ENCODE measurements at regions not wholly inside any gene's neighbourhood (a gene's known extent, or its start where the extent isn't known, plus 50 kb on each side); places are given as distances from the start of the nearest gene placed in this dataset.
A peak's percentile ranks its signal among the peaks of the same experiment; 100 is the strongest.
"Not testable (repeated sequence)": the region's sequence is repeated elsewhere in the genome, so short reads cannot be mapped to it uniquely, and the experiment has no call there.

DNA sequence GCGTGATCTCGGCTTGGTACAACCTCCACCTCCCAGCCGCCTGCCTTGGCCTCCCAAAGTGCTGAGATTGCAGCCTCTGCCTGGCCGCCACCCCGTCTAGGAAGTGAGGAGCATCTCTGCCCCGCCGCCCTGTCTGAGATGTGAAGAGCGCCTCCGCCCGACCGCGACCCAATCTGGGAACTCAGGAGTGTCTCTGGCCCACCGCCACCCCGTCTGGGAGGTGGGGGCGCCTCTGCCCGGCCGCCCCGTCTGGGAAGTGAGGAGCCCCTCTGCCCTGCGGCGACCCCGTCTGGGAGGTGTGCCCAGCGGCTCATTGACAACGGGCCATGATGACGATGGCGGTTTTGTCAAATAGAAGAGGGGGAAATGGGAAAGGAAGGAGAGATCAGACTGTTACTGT lies 591.2 kb downstream of the KCTD12 start:
- intact Hi-C loops (cut with DNase I); ATAC-seq; DNase-seq: not testable (repeated sequence)

GRCh38 chr13:76293751-76294150 lies 592.5 kb downstream of the KCTD12 start:
- intact Hi-C loops (cut with DNase I) = no loop called here
- ATAC-seq (peak; percentile 44 to 78), DNase-seq (no peak)

- no peak for DNase-seq
- intact Hi-C loops (cut with DNase I) = no loop called here
- peak in 1 of 2 donors; percentile 91 for ATAC-seq
Observed at GRCh38 chr13:76293346-76293745, 592.9 kb downstream of the KCTD12 start.

DNA sequence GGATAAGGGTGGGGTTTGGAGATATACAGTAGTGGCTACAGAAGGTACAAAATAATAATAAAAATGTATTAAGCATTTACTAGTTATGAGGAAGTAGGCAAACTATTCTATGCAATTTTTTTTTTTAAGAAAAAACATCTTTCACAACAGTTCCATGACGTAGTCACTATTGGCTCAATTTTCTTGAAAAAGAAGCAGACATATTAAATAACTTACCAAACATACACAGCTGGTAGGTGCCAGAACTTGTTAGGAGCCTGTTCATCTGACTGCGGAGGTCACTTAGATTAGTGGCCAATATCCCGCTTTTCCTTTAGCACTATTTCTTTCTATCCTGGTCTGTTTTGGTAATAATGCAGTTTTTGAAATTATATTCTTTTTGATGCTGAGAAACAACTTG lies 593.5 kb downstream of the KCTD12 start:
- intact Hi-C loops (cut with DNase I) = no loop called here
- ATAC-seq = peak in 1 of 2 donors; percentile 52
- no peak for DNase-seq

DNA sequence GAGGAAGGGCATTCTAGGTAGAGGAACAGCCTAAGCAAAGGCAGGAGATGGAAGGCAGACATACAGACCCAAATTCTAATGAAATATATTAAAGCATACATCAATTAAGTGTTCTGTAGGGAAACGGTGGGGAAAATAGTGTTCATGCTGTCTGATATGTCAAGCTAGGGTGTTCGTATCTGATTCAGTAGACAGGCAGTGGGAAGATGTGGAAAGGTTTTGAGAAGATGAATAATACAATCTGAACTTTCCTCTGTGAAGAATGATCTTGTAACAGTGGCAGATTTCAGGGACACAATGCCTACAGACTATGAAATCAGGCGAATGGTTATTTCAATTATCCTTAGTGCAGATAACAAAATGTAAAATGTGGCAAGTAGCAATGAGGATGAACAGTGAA lies 594.2 kb downstream of the KCTD12 start:
- no peak for DNase-seq
- no peak for ATAC-seq
- intact Hi-C loops (cut with DNase I) = no loop called here

- intact Hi-C loops (cut with DNase I) = no loop called here
- ATAC-seq (no peak), DNase-seq (no peak)
Observed at GRCh38 chr13:76289558-76289957, 596.6 kb downstream of the KCTD12 start.

DNA sequence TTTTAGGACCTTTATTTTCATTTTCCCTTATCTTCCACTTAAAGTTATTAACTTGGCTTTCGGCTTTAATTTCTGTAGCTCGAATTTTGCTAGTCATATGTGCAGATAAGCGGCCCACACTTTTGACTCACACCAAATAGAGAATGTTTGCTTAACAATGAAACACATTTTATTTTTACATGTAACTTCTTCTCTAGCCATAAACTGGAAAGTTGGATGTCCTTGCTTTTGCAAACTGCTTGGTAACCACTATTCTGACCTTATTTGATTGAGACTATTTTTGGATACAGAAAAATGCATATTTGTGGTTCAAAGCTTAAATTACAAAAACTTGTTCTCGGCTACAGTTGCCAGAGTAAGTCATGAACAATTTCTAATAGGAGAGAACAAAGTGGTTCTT lies 600.0 kb downstream of the KCTD12 start:
- no peak for DNase-seq
- intact Hi-C loops (cut with DNase I) = no loop called here
- ATAC-seq = peak; percentile 12 to 71

- intact Hi-C loops (cut with DNase I) = no loop called here
- DNase-seq (no peak), ATAC-seq (no peak)
Observed at GRCh38 chr13:76285463-76285862, 600.7 kb downstream of the KCTD12 start.

GRCh38 chr13:76279766-76280165 lies 606.4 kb downstream of the KCTD12 start:
- intact Hi-C loops (cut with DNase I); DNase-seq; ATAC-seq: not testable (repeated sequence)

- intact Hi-C loops (cut with DNase I) = no loop called here
- no peak for DNase-seq
- ATAC-seq = no peak
Observed at GRCh38 chr13:76271728-76272232, 614.4 kb downstream of the KCTD12 start.

GRCh38 chr13:76268307-76268706 lies 617.9 kb downstream of the KCTD12 start:
- ATAC-seq; DNase-seq; intact Hi-C loops (cut with DNase I): not testable (repeated sequence)

DNA sequence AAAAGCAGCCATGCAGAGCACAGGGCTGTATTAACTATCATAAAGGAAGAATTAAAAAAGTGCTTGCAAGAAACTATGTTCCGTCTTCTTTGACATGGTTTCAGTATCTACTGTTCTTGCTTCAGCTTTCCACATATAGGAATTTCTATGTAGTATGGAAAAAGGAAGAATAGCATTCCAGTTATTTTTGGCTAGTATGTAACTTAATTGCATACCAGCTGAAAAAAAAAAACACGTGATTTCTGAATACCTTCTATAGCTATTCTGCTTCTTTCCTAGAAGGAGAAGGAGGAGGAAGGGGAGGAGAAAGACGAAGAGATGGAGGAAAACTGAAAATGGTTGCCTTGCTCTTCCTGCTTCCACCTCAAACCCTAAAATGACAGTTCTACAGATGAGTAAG lies 619.0 kb downstream of the KCTD12 start:
- DNase-seq (no peak), ATAC-seq (no peak)
- intact Hi-C loops (cut with DNase I) = no loop called here

GRCh38 chr13:76266561-76266960 lies 619.6 kb downstream of the KCTD12 start:
- intact Hi-C loops (cut with DNase I) = no loop called here
- ATAC-seq (no peak), DNase-seq (no peak)

DNA sequence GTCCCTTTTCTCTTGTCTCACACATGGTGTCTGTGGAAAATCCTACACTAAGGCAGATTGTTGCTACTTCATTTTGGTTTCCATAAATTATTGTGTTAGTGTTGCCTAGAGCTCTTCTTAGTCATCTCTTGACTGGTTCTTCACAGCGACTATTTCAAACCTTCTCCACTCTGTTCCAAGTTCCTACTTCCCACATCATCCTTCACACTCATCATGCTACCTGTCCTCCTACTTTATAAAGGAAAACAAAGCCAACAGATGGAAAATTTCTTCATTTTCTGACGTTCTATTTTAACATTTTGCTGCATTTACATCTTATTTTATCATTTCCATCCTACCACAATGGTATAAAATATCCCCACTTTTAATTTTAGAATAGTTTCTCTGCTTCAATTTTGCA lies 614.1 kb downstream of the LMO7 start:
- DNase-seq = no peak
- intact Hi-C loops (cut with DNase I) = no loop called here
- no peak for ATAC-seq

DNA sequence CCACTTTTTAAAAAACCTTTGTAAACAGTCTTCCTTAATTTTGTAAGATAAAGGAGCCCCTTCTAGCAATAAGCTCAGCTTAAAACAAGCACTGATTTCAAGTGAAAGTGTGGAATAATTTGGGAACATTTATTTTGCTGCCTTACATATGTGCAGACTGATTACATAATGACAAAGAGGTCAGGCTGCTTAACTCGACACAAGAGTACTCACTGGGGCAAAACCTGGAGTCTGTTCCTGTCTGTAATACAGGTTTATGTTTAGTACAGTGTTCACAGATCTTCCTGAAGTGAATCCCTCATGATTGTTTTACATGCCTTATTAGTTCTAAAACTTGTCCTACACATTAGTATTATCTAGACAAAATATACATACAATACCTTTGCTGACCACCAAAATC lies 609.8 kb downstream of the LMO7 start:
- intact Hi-C loops (cut with DNase I) = no loop called here
- DNase-seq (no peak), ATAC-seq (no peak)

- DNase-seq = no peak
- intact Hi-C loops (cut with DNase I) = no loop called here
Observed at GRCh38 chr13:76245211-76245610, 609.1 kb downstream of the LMO7 start.

GRCh38 chr13:76243120-76243519 lies 607.0 kb downstream of the LMO7 start:
- intact Hi-C loops (cut with DNase I) = not testable (repeated sequence)

More at GRCh38 chr13:76245211-76245610, 609.1 kb downstream of the LMO7 start:
- ATAC-seq = no peak

DNA sequence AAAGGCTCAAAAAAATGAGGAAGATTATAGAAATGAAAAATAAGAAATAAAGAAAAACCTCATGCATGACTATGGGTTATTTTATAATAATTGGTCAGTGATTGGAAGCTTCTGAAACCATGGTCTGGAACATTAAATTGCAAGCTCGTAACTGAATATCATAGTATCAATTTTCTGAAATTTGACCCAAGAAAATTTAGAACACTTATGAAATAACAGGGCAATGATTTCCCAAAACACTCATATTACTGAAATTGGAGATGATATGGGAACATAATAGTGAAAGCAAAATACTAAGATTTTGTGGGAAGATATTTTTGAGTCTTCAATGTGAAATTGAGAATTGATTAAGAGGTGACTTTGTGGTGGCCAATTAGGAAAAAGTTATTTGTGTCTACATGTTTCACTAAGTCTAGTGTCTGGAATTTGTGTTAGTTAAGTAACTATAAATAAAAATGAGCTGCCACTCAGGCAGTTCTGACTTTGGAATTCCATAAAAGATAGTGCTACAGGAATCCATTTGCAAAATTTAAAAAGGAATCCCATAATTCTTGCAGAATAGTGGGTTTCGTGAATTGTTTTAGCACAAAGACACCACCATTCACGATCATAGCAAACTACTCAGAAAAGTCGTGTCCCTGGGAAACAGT lies 603.0 kb downstream of the LMO7 start:
- ATAC-seq (peak in 1 of 2 donors; percentile 24), DNase-seq (no peak)
- intact Hi-C loops (cut with DNase I) = no loop called here

More at GRCh38 chr13:76243120-76243519, 607.0 kb downstream of the LMO7 start:
- not testable (repeated sequence) for DNase-seq, ATAC-seq

- intact Hi-C loops (cut with DNase I) = no loop called here
- no peak for ATAC-seq
- no peak for DNase-seq
Observed at GRCh38 chr13:76231522-76232167, 595.5 kb downstream of the LMO7 start.

DNA sequence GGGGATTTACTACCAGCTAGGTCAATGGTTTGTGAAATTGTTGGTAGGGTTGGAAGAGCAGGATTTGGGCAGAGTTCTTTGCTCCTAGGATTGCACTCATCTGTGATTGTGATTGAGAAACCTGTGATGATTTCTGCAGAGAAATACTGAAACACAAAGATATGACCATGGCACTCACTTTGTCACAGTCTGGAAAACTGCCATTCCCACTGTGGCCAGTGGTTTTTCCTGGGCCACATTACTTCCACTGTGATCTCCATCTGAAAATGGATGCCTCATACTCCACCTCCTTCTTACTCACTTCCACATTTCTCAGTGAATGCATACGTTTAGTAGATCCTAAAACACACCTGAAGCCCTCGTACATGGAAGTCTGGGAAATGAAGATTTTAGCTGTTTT lies 593.2 kb downstream of the LMO7 start:
- intact Hi-C loops (cut with DNase I) = no loop called here
- ATAC-seq (no peak), DNase-seq (no peak)

- ATAC-seq (no peak), DNase-seq (no peak)
- intact Hi-C loops (cut with DNase I) = no loop called here
Observed at GRCh38 chr13:76226941-76227340, 590.8 kb downstream of the LMO7 start.

Measured in left cardiac atrium (tissue), 4 donors.